SU-DHL-6 (cell line): ENCODE measurements at regions not wholly inside any gene's neighbourhood (a gene's known extent, or its start where the extent isn't known, plus 50 kb on each side); places are given as distances from the start of the nearest gene placed in this dataset.

Experiments
- H2AFZ ChIP-seq: fragments of 200-600 bp; sonication (generic); 2 replicates; pipeline ENCODE4 v1.6.1; 2014; ENCODE audit warnings: low read depth, mild to moderate bottlenecking, moderate library complexity, mixed read lengths, antibody characterized with exemption, low read length; ENCODE audit not compliant: severe bottlenecking
- H3F3A ChIP-seq: fragments of 200-600 bp; shearing (Covaris generic); 2 replicates; pipeline ENCODE4 v1.6.0; 2016; ENCODE audit warnings: antibody characterized with exemption, mild to moderate bottlenecking; ENCODE audit not compliant: insufficient read depth
- H3K27ac ChIP-seq: fragments of 200-600 bp; sonication (generic); 2 replicates; pipeline ENCODE4 v1.5.1; 2016; ENCODE audit warnings: low read depth, mild to moderate bottlenecking, low read length, moderate library complexity, mixed read lengths
- H3K27me3 ChIP-seq: fragments of 200-600 bp; sonication (generic), shearing (Covaris generic); 2 replicates; pipeline ENCODE4 v1.6.0; 2014; ENCODE audit warnings: mild to moderate bottlenecking, low read length
- H3K36me3 ChIP-seq: fragments of 200-600 bp; sonication (generic); 2 replicates; pipeline ENCODE4 v1.6.1; 2014; ENCODE audit warnings: mild to moderate bottlenecking, low read length, mixed read lengths
- H3K4me2 ChIP-seq: fragments of 300-600, 200-600 bp; shearing (Covaris generic), sonication (generic); 2 replicates; pipeline ENCODE4 v1.6.0; 2014; ENCODE audit warnings: low read length, low read depth, mild to moderate bottlenecking; ENCODE audit not compliant: poor library complexity, severe bottlenecking
- H3K4me3 ChIP-seq: fragments of 200-600 bp; sonication (generic); 2 replicates; pipeline ENCODE4 v1.5.1; 2014; ENCODE audit warnings: antibody characterized with exemption, low read length, mild to moderate bottlenecking, mixed read lengths; ENCODE audit not compliant: insufficient read depth, poor library complexity, severe bottlenecking
- H3K79me2 ChIP-seq: fragments of 200-600 bp; sonication (generic); 2 replicates; pipeline ENCODE4 v1.6.1; 2014; ENCODE audit warnings: mild to moderate bottlenecking, low read length, moderate library complexity; ENCODE audit not compliant: insufficient read depth
- H3K9ac ChIP-seq: fragments of 200-600 bp; sonication (generic); 2 replicates; pipeline ENCODE4 v1.7.0; 2014; ENCODE audit warnings: mild to moderate bottlenecking, low read length
- H3K9me2 ChIP-seq: fragments of 200-600 bp; sonication (generic); replicated peaks from 2 replicates; pipeline ENCODE4 v1.6.1; 2014; ENCODE audit warnings: low read length; ENCODE audit not compliant: insufficient read depth
- H3K9me3 ChIP-seq: fragments of 200-600 bp; sonication (generic); 2 replicates; pipeline ENCODE4 v1.6.1; 2014; ENCODE audit warnings: low read length, mixed read lengths; ENCODE audit not compliant: insufficient read depth
- H4K20me1 ChIP-seq: fragments of 200-600 bp; sonication (generic); 2 replicates; pipeline ENCODE4 v1.6.1; 2014; ENCODE audit warnings: low read depth, mild to moderate bottlenecking, antibody characterized with exemption, low read length, moderate library complexity, mixed read lengths
- CTCF ChIP-seq: fragments of 200-600 bp; sonication (generic); IDR thresholded peaks from one replicate; pipeline ENCODE4 v1.5.1; 2017; ENCODE audit warnings: antibody characterized with exemption, mild to moderate bottlenecking, low read length, moderate library complexity; ENCODE audit not compliant: insufficient read depth, poor library complexity, severe bottlenecking
- EZH2phosphoT487 ChIP-seq: fragments of 200-600 bp; sonication (generic), shearing (Covaris generic); conservative IDR thresholded peaks from 2 replicates; pipeline ENCODE4 v1.6.1; 2018; ENCODE audit warnings: mild to moderate bottlenecking, antibody characterized with exemption, low read length, moderate library complexity, mixed read lengths

GRCh38 chr11:25529572-25529971 lies 802.4 kb upstream of the ANO3 start:
- no peaks in the 10 kb centered on the region for H3K27me3 ChIP-seq
- H3K36me3 ChIP-seq, result no peaks in the 10 kb centered on the region
- H3K4me2 ChIP-seq, result no peak overlapping the region
- H3K9me2 ChIP-seq, result no peaks in the 10 kb centered on the region
- H3K9ac ChIP-seq, result no peak overlapping the region
- no peaks in the 10 kb centered on the region for H4K20me1 ChIP-seq
- H3K4me3 ChIP-seq, result no peak overlapping the region
- H3F3A ChIP-seq, result no peaks in the 10 kb centered on the region
- TF ChIP-seq EZH2phosphoT487, result no peak
- TF ChIP-seq CTCF, result no peak
- H2AFZ ChIP-seq, result no peak overlapping the region
- no peaks in the 10 kb centered on the region for H3K9me3 ChIP-seq
- H3K27ac ChIP-seq, result no peak overlapping the region
- no peaks in the 10 kb centered on the region for H3K79me2 ChIP-seq

- H2AFZ ChIP-seq, result no peak overlapping the region
- H3K9me3 ChIP-seq, result no peaks in the 10 kb centered on the region
- no peaks in the 10 kb centered on the region for H3K9me2 ChIP-seq
- H3F3A ChIP-seq, result no peaks in the 10 kb centered on the region
- no peak overlapping the region for H3K27ac ChIP-seq
- no peak overlapping the region for H3K4me3 ChIP-seq
- H4K20me1 ChIP-seq, result no peaks in the 10 kb centered on the region
- H3K4me2 ChIP-seq, result no peak overlapping the region
- no peaks in the 10 kb centered on the region for H3K27me3 ChIP-seq
- no peaks in the 10 kb centered on the region for H3K79me2 ChIP-seq
- H3K36me3 ChIP-seq, result no peaks in the 10 kb centered on the region
- H3K9ac ChIP-seq, result no peak overlapping the region
- TF ChIP-seq CTCF, result no peak
- no peak for TF ChIP-seq EZH2phosphoT487
Measured at GRCh38 chr11:25535467-25536272, 796.3 kb upstream of the ANO3 start.

- no peaks in the 10 kb centered on the region for H3F3A ChIP-seq
- H3K9me3 ChIP-seq, result no peaks in the 10 kb centered on the region
- H2AFZ ChIP-seq, result peak overlapping the region; percentile 15
- no peaks in the 10 kb centered on the region for H3K9me2 ChIP-seq
- TF ChIP-seq CTCF (no peak), EZH2phosphoT487 (no peak)
- H3K36me3 ChIP-seq, result no peaks in the 10 kb centered on the region
- H3K9ac ChIP-seq, result no peak overlapping the region
- no peaks in the 10 kb centered on the region for H3K27me3 ChIP-seq
- no peak overlapping the region for H3K4me3 ChIP-seq
- no peaks in the 10 kb centered on the region for H4K20me1 ChIP-seq
- H3K4me2 ChIP-seq, result no peak overlapping the region
- no peak overlapping the region for H3K27ac ChIP-seq
- no peaks in the 10 kb centered on the region for H3K79me2 ChIP-seq
Measured at GRCh38 chr11:25536289-25536688, 795.6 kb upstream of the ANO3 start.
